ENCODE measurements at regions not wholly inside any gene's neighbourhood (a gene's known extent, or its start where the extent isn't known, plus 50 kb on each side); places are given as distances from the start of the nearest gene placed in this dataset.

DNA sequence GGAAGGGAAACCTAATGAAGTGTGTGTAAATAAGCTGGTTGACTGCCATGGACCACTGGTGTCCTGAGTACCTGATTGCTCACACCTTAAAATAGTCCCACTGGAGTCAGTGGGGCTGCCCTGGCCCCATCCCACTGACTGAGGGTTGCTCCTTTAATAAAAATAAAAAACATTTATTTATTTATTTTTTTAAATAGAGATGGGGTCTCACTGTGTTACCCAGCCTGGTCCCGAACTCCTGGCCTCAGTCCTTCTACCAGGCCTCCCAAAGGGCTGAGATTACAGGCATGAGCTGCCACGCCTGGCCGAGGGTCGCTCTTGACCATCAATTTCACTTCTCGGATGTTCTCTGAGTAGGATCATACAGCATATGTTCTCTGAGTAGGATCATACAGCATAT lies 394.2 kb upstream of the IRX2 start:
- Histone ChIP-seq H3K9me3 (replicated peaks; ENCODE audit: control insufficient read depth, insufficient read depth, low read depth, low read length) (no peaks in the 10 kb centered on the region), H3K4me3 (no peak overlapping the region), H3K4me1 (replicated peaks in 1 of 2; ENCODE audit: control insufficient read depth in 2 of 2, insufficient read depth in 2 of 2, low read length in 2 of 2) (no peaks in the 10 kb centered on the region; a peak in 1 of 5 replicates), H3K27ac (ENCODE audit: extremely low read depth, low read depth, low read length) (no peak overlapping the region), H3K9ac (ENCODE audit: insufficient read depth in 1 of 2, low read depth in 2 of 2, low read length in 2 of 2) (no peak overlapping the region), H2AFZ (ENCODE audit: low read depth, low read length) (no peak overlapping the region), H3K4me2 (ENCODE audit: insufficient read depth, low read length) (no peak overlapping the region), H4K20me1 (replicated peaks; ENCODE audit: control insufficient read depth, insufficient read depth, low read length) (no peaks in the 10 kb centered on the region), H3K27me3 (ENCODE audit: control insufficient read depth in 2 of 2, insufficient read depth in 2 of 2, low read length in 2 of 2) (peaks cover 3 to 17% of the 10 kb centered on the region in 2 experiments; a peak in 3 of 5 replicates), H3K79me2 (ENCODE audit: control insufficient read depth, insufficient read depth, low read length) (no peaks in the 10 kb centered on the region), H3K36me3 (ENCODE audit: control insufficient read depth, insufficient read depth, low read length) (no peaks in the 10 kb centered on the region), H3K9me1 (ENCODE audit: control insufficient read depth, insufficient read depth, low read length) (no peaks in the 10 kb centered on the region)
- no TSS peak for BruUV-seq (replicated peaks)
- 3% methylated on average over 5 of the region's 5 CpGs for WGBS (ENCODE audit: insufficient coverage, low coverage, missing lambda C conversion rate)
- no peak for DNase-seq (ENCODE audit: extremely low read depth in 1 of 4, low spot score in 3 of 4)
- no peak for TF ChIP-seq ZFP1 (CRISPR knock-in tag; IDR thresholded peaks at IDR 0.05)
- TF ChIP-seq, protein P1, sequence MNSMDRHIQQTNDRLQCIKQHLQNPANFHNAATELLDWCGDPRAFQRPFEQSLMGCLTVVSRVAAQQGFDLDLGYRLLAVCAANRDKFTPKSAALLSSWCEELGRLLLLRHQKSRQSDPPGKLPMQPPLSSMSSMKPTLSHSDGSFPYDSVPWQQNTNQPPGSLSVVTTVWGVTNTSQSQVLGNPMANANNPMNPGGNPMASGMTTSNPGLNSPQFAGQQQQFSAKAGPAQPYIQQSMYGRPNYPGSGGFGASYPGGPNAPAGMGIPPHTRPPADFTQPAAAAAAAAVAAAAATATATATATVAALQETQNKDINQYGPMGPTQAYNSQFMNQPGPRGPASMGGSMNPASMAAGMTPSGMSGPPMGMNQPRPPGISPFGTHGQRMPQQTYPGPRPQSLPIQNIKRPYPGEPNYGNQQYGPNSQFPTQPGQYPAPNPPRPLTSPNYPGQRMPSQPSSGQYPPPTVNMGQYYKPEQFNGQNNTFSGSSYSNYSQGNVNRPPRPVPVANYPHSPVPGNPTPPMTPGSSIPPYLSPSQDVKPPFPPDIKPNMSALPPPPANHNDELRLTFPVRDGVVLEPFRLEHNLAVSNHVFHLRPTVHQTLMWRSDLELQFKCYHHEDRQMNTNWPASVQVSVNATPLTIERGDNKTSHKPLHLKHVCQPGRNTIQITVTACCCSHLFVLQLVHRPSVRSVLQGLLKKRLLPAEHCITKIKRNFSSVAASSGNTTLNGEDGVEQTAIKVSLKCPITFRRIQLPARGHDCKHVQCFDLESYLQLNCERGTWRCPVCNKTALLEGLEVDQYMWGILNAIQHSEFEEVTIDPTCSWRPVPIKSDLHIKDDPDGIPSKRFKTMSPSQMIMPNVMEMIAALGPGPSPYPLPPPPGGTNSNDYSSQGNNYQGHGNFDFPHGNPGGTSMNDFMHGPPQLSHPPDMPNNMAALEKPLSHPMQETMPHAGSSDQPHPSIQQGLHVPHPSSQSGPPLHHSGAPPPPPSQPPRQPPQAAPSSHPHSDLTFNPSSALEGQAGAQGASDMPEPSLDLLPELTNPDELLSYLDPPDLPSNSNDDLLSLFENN (IDR thresholded peaks at IDR 0.05; ENCODE audit: low read depth in 2 of 2, low read length in 2 of 2): no peak
- ATAC-seq: no peak
- no peak for FAIRE-seq
- intact Hi-C loops (cut with micrococcal nuclease) (no loop called here), in situ Hi-C loops (cut with MboI) (no loop called here)
- CTCF ChIA-PET (ENCODE audit: low intra/inter-chr PET ratio): no interaction called here
- POLR2A ChIA-PET: no interaction called here

- Histone ChIP-seq H3K36me3 (ENCODE audit: control insufficient read depth, insufficient read depth, low read length) (no peaks in the 10 kb centered on the region), H3K79me2 (ENCODE audit: control insufficient read depth, insufficient read depth, low read length) (no peaks in the 10 kb centered on the region), H3K27ac (ENCODE audit: extremely low read depth, low read depth, low read length) (no peak overlapping the region), H3K9me3 (replicated peaks; ENCODE audit: control insufficient read depth, insufficient read depth, low read depth, low read length) (no peaks in the 10 kb centered on the region), H3K4me2 (ENCODE audit: insufficient read depth, low read length) (no peak overlapping the region), H4K20me1 (replicated peaks; ENCODE audit: control insufficient read depth, insufficient read depth, low read length) (no peaks in the 10 kb centered on the region), H3K4me3 (no peak overlapping the region), H3K4me1 (replicated peaks in 1 of 2; ENCODE audit: control insufficient read depth in 2 of 2, insufficient read depth in 2 of 2, low read length in 2 of 2) (no peaks in the 10 kb centered on the region; a peak in 1 of 5 replicates), H2AFZ (ENCODE audit: low read depth, low read length) (no peak overlapping the region), H3K9ac (ENCODE audit: insufficient read depth in 1 of 2, low read depth in 2 of 2, low read length in 2 of 2) (no peak overlapping the region), H3K9me1 (ENCODE audit: control insufficient read depth, insufficient read depth, low read length) (no peaks in the 10 kb centered on the region), H3K27me3 (ENCODE audit: control insufficient read depth in 2 of 2, insufficient read depth in 2 of 2, low read length in 2 of 2) (peaks cover 0 to 19% of the 10 kb centered on the region in 2 experiments; a peak in 2 of 5 replicates)
- 2% methylated on average over 12 of the region's 12 CpGs for WGBS (ENCODE audit: insufficient coverage, low coverage, missing lambda C conversion rate)
- CTCF ChIA-PET (ENCODE audit: low intra/inter-chr PET ratio): no interaction called here
- intact Hi-C loops (cut with micrococcal nuclease) (no loop called here), in situ Hi-C loops (cut with MboI) (no loop called here)
- no TSS peak for BruUV-seq (replicated peaks)
- no peak for DNase-seq (ENCODE audit: extremely low read depth in 1 of 4, low spot score in 3 of 4)
- POLR2A ChIA-PET: no interaction called here
- no peak for FAIRE-seq
- no peak for ATAC-seq
- no peak for TF ChIP-seq FIP1L1 (IDR thresholded peaks at IDR 0.05; ENCODE audit: low read depth, low read length, poor library complexity, severe bottlenecking)
- TF ChIP-seq PHF20 (IDR thresholded peaks at IDR 0.05; ENCODE audit: partially characterized antibody): no peak
- TF ChIP-seq, protein P2, sequence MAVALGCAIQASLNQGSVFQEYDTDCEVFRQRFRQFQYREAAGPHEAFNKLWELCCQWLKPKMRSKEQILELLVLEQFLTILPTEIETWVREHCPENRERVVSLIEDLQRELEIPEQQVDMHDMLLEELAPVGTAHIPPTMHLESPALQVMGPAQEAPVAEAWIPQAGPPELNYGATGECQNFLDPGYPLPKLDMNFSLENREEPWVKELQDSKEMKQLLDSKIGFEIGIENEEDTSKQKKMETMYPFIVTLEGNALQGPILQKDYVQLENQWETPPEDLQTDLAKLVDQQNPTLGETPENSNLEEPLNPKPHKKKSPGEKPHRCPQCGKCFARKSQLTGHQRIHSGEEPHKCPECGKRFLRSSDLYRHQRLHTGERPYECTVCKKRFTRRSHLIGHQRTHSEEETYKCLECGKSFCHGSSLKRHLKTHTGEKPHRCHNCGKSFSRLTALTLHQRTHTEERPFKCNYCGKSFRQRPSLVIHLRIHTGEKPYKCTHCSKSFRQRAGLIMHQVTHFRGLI (CRISPR knock-in tag; IDR thresholded peaks at IDR 0.05): no peak
- TF ChIP-seq, protein P3, sequence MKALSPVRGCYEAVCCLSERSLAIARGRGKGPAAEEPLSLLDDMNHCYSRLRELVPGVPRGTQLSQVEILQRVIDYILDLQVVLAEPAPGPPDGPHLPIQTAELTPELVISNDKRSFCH (CRISPR knock-in tag; IDR thresholded peaks at IDR 0.05): no peak
- TF ChIP-seq, protein P3 (tag; IDR thresholded peaks at IDR 0.05): no peak
- no peak for TF ChIP-seq SPI1 (IDR thresholded peaks at IDR 0.05; ENCODE audit: borderline replicate concordance, low read depth, low read length)
- TF ChIP-seq ZNF24 (IDR thresholded peaks at IDR 0.05): no peak
- TF ChIP-seq PRPF4 (IDR thresholded peaks at IDR 0.05; ENCODE audit: insufficient read depth, low read depth, low read length, poor library complexity, severe bottlenecking): no peak
- no peak for TF ChIP-seq RBM25 (IDR thresholded peaks at IDR 0.05; ENCODE audit: low read depth, low read length, severe bottlenecking)
- no peak for TF ChIP-seq YBX1 (IDR thresholded peaks at IDR 0.05)
Measured at GRCh38 chr5:3143382-3143781, 391.9 kb upstream of the IRX2 start.
